ENCODE measurements at regions not wholly inside any gene's neighbourhood (a gene's known extent, or its start where the extent isn't known, plus 50 kb on each side); places are given as distances from the start of the nearest gene placed in this dataset.
"Not testable (repeated sequence)": the region's sequence is repeated elsewhere in the genome, so short reads cannot be mapped to it uniquely, and the experiment has no call there.

DNA sequence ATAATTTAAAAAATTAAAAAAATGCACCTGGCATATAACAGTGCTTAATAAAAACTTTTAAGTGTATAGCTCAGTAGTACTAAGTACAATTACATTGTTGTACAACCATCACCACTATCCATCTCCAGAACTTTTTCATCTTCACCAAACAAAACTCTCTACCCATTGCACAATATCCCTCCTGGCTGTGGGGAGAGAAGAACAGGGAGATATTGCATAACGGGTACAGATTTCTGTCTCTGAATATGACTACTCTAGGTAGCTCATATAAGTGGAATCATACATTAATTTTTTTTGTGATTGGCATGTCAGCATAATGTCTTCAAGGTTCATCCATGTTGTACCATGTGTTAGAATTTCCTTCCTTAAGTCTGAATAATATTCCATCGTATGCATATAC is 91.0 kb upstream of the PLAAT1 start:
- no peaks in the 10 kb centered on the region for H3K79me2 ChIP-seq (ENCODE audit: low read depth)
- H3K36me3 ChIP-seq, result no peaks in the 10 kb centered on the region
- no peaks in the 10 kb centered on the region for H3K9me3 ChIP-seq (ENCODE audit: low read depth)
- H3K9ac ChIP-seq, result no peak overlapping the region
- no peaks in the 10 kb centered on the region for H3F3A ChIP-seq (ENCODE audit: low read depth)
- no peaks in the 10 kb centered on the region for H3K27me3 Mint-ChIP-seq (ENCODE audit: insufficient read depth, low read depth)
- no peak overlapping the region for H3K27ac ChIP-seq
- H3K4me3 Mint-ChIP-seq, result no peak overlapping the region
- H3K4me3 ChIP-seq, result no peak overlapping the region
- no peaks in the 10 kb centered on the region for H3K4me1 ChIP-seq
- no peaks in the 10 kb centered on the region for H4K20me1 ChIP-seq (ENCODE audit: low read depth)
- no peaks in the 10 kb centered on the region for H3K9me3 Mint-ChIP-seq
- no peak overlapping the region for H3K27ac Mint-ChIP-seq
- DNase-seq (ENCODE audit: low spot score), result no peak
- no peaks in the 10 kb centered on the region for H3K36me3 Mint-ChIP-seq
- H3K4me1 Mint-ChIP-seq, result no peaks in the 10 kb centered on the region
- no peaks in the 10 kb centered on the region for H3K27me3 ChIP-seq
- H3K4me2 ChIP-seq, result no peak overlapping the region
- TF ChIP-seq EZH2phosphoT487 (IDR thresholded peaks at IDR 0.05), result no peak
- TF ChIP-seq, protein P1, sequence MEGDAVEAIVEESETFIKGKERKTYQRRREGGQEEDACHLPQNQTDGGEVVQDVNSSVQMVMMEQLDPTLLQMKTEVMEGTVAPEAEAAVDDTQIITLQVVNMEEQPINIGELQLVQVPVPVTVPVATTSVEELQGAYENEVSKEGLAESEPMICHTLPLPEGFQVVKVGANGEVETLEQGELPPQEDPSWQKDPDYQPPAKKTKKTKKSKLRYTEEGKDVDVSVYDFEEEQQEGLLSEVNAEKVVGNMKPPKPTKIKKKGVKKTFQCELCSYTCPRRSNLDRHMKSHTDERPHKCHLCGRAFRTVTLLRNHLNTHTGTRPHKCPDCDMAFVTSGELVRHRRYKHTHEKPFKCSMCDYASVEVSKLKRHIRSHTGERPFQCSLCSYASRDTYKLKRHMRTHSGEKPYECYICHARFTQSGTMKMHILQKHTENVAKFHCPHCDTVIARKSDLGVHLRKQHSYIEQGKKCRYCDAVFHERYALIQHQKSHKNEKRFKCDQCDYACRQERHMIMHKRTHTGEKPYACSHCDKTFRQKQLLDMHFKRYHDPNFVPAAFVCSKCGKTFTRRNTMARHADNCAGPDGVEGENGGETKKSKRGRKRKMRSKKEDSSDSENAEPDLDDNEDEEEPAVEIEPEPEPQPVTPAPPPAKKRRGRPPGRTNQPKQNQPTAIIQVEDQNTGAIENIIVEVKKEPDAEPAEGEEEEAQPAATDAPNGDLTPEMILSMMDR (IDR thresholded peaks at IDR 0.05), result no peak
- TF ChIP-seq EZH2 (IDR thresholded peaks at IDR 0.05), result no peak
- H2AFZ ChIP-seq (replicated peaks), result no peak overlapping the region

DNA sequence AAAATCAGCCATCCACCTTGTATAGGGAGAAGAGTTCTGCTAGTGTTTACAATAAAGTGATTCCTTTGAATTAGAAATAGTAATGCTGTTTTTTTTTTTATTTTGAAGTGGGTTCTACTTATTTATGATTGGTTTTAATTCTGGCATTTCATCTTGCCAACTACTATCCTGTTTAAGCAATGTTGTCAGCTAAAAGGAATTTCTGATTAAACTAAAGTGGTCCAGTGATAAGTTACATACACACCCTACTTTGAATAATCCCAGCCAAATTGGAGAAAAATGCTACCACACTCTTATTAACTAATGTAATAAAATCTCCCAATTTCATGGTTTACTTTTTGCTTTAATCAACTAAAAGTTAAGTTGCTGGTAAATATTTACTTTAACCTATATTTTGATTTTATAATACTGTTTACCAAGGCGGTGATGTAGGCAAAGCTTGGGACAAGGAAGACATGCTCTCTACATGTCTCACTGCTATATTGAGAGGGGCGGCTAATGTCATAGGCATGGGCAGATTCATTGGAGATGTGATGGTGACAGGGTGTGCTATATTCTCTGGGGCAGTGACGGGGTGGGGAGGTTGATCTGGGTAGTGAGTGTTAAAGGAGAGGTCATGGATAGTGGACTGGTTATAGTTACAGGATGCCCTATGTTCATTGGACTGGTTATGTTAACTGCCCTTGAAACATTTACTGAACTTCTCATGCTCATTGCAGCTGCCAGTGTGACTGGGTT is 85.8 kb upstream of the PLAAT1 start:
- H3K4me3 ChIP-seq; H3K9ac ChIP-seq; DNase-seq (ENCODE audit: low spot score); H3K27me3 ChIP-seq; H3K36me3 ChIP-seq; H3K27ac ChIP-seq; H4K20me1 ChIP-seq (ENCODE audit: low read depth); H3K27ac Mint-ChIP-seq; H3K4me1 Mint-ChIP-seq; H3K27me3 Mint-ChIP-seq (ENCODE audit: insufficient read depth, low read depth); H3K79me2 ChIP-seq (ENCODE audit: low read depth); H3K9me3 ChIP-seq (ENCODE audit: low read depth); H3K4me2 ChIP-seq; H2AFZ ChIP-seq (replicated peaks); H3K36me3 Mint-ChIP-seq; H3K4me1 ChIP-seq; H3K4me3 Mint-ChIP-seq; H3K9me3 Mint-ChIP-seq; H3F3A ChIP-seq (ENCODE audit: low read depth): not testable (repeated sequence)

DNA sequence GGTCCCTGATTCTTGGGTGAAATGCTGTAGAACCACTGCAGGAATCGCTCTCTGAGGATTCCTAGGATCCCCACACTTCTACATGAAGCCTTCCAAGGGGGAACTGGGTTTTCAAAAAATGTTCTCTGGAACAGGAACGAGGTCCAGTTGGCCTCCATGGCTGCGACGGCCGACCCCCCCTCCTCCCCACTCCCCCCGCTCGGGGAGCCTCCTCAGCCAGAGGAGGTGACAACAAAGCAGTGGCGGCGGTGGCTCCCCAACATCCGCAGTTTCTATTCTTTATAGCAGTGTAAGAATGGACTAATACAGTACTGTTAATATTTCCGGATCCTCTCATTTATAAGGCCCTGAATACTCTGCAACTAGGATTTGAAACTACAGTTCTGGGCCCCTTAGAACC is 84.0 kb upstream of the PLAAT1 start:
- Mint-ChIP-seq H3K4me3 (no peak overlapping the region), H3K27ac (no peak overlapping the region), H3K9me3 (no peaks in the 10 kb centered on the region), H3K27me3 (ENCODE audit: insufficient read depth, low read depth) (peaks cover 2% of the 10 kb centered on the region), H3K4me1 (no peaks in the 10 kb centered on the region), H3K36me3 (no peaks in the 10 kb centered on the region)
- no peak for DNase-seq (ENCODE audit: low spot score)
- no peak overlapping the region for H3K9ac ChIP-seq
- H3K9me3 ChIP-seq (ENCODE audit: low read depth), result no peaks in the 10 kb centered on the region
- H3F3A ChIP-seq (ENCODE audit: low read depth), result no peaks in the 10 kb centered on the region
- H3K4me1 ChIP-seq, result no peaks in the 10 kb centered on the region
- H3K4me2 ChIP-seq, result no peak overlapping the region
- no peaks in the 10 kb centered on the region for H3K36me3 ChIP-seq
- H4K20me1 ChIP-seq (ENCODE audit: low read depth), result no peaks in the 10 kb centered on the region
- no peaks in the 10 kb centered on the region for H3K27me3 ChIP-seq
- H3K27ac ChIP-seq, result no peak overlapping the region
- no peaks in the 10 kb centered on the region for H3K79me2 ChIP-seq (ENCODE audit: low read depth)
- no peak overlapping the region for H2AFZ ChIP-seq (replicated peaks)
- no peak overlapping the region for H3K4me3 ChIP-seq
- TF ChIP-seq, protein P1 (IDR thresholded peaks at IDR 0.05), result no peak
- no peak for TF ChIP-seq EZH2 (IDR thresholded peaks at IDR 0.05)
- no peak for TF ChIP-seq EZH2phosphoT487 (IDR thresholded peaks at IDR 0.05)

DNA sequence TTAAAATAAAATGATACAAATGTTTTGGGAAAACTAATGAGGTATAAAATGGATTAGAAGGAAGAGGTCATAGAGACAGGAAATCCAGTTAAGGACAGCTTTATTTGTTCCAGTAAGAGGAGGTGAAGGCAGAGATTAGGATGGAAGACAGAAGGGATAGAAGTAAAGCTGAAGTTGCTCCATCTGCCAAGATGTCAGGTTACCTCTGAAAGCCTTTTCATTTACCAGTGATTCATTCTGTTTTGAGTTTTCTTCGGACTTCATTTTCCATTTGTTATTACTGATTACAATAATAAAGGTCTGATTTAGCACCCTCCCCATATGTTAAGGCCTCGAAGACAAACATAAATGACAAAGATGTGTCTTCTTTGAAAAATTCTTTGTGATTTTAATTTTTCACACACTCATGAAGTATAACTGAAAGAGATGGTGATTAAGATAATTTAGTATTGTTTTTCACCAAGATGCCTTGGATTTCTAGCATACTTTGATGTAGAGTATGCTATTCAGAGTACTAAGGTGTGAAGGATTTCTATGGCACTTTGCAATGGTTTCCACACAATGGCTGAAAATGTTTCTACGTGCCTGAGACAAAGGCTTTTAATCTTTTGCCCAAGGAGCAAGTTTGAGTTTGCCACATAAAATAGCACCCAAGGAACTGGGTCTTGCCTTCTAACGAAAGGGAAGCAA is 75.4 kb upstream of the PLAAT1 start:
- Mint-ChIP-seq H3K4me3 (no peak overlapping the region), H3K27ac (no peak overlapping the region), H3K27me3 (ENCODE audit: insufficient read depth, low read depth) (peaks cover 3% of the 10 kb centered on the region), H3K36me3 (no peaks in the 10 kb centered on the region), H3K4me1 (peaks cover 11% of the 10 kb centered on the region), H3K9me3 (no peaks in the 10 kb centered on the region)
- no peaks in the 10 kb centered on the region for H3K79me2 ChIP-seq (ENCODE audit: low read depth)
- TF ChIP-seq EZH2phosphoT487 (IDR thresholded peaks at IDR 0.05) (no peak), EZH2 (IDR thresholded peaks at IDR 0.05) (no peak)
- TF ChIP-seq, protein P1 (IDR thresholded peaks at IDR 0.05), result no peak
- peaks cover 3% of the 10 kb centered on the region for H3K4me1 ChIP-seq
- no peak overlapping the region for H3K9ac ChIP-seq
- H3K36me3 ChIP-seq, result no peaks in the 10 kb centered on the region
- no peak overlapping the region for H2AFZ ChIP-seq (replicated peaks)
- H3F3A ChIP-seq (ENCODE audit: low read depth), result no peaks in the 10 kb centered on the region
- no peak for DNase-seq (ENCODE audit: low spot score)
- H3K27me3 ChIP-seq, result no peaks in the 10 kb centered on the region
- no peak overlapping the region for H3K4me2 ChIP-seq
- H4K20me1 ChIP-seq (ENCODE audit: low read depth), result no peaks in the 10 kb centered on the region
- H3K4me3 ChIP-seq, result no peak overlapping the region
- no peaks in the 10 kb centered on the region for H3K9me3 ChIP-seq (ENCODE audit: low read depth)
- H3K27ac ChIP-seq, result no peak overlapping the region

All from neural progenitor cell (in vitro differentiated cells).